Lower lobe of right lung (tissue), 2 donors: ENCODE measurements at regions not wholly inside any gene's neighbourhood (a gene's known extent, or its start where the extent isn't known, plus 50 kb on each side); places are given as distances from the start of the nearest gene placed in this dataset.

Experiments
- ATAC-seq, 2 donors: fragments of 200-7000 bp; cut with Tn5 transposase; one replicate each; pipeline ENCODE4 v1.9.1; 2020 to 2022; ENCODE audit warnings: mild to moderate bottlenecking in 2 of 2, moderate library complexity in 2 of 2
- DNase-seq: peaks from one replicate; pipeline ENCODE4 v3.0.0-alpha.2; 2020
- H3K27ac ChIP-seq: fragments of 200-600 bp; one replicate; pipeline ENCODE4 v1.8.0; 2022
- H3K27me3 ChIP-seq: fragments of 200-600 bp; one replicate; pipeline ENCODE4 v1.8.0; 2022; ENCODE audit warnings: low read depth
- H3K36me3 ChIP-seq: fragments of 200-600 bp; one replicate; pipeline ENCODE4 v1.8.0; 2022; ENCODE audit warnings: mild to moderate bottlenecking
- H3K4me1 ChIP-seq: fragments of 200-600 bp; one replicate; pipeline ENCODE4 v1.8.0; 2022
- H3K4me3 ChIP-seq: fragments of 200-600 bp; one replicate; pipeline ENCODE4 v1.8.0; 2022; ENCODE audit warnings: mild to moderate bottlenecking
- H3K9me3 ChIP-seq: fragments of 200-600 bp; one replicate; pipeline ENCODE4 v1.8.0; 2022
- CTCF ChIP-seq: fragments of 200-600 bp; IDR thresholded peaks from one replicate; pipeline ENCODE4 v1.8.0; 2022; ENCODE audit warnings: antibody characterized with exemption, mild to moderate bottlenecking
- intact Hi-C: fragments of 100-400 bp; cut with DNase I; formaldehyde crosslinking; loops from one replicate; pipeline ENCODE4 v1.11.0; 2022
- donor health status: DM: no; HTN: yes; CAD: no; lungs with severe emphysema.

GRCh38 chr3:24899373-24899772, 404.7 kb upstream of the THRB start:
- intact Hi-C loops, result no loop called here
- no peaks in the 10 kb centered on the region for H3K27me3 ChIP-seq
- TF ChIP-seq CTCF, result no peak
- H3K4me3 ChIP-seq, result no peak overlapping the region
- H3K27ac ChIP-seq, result no peak overlapping the region
- H3K4me1 ChIP-seq, result no peaks in the 10 kb centered on the region
- H3K9me3 ChIP-seq, result no peaks in the 10 kb centered on the region
- DNase-seq (no peak), ATAC-seq (no peak)
- H3K36me3 ChIP-seq, result no peaks in the 10 kb centered on the region

DNA sequence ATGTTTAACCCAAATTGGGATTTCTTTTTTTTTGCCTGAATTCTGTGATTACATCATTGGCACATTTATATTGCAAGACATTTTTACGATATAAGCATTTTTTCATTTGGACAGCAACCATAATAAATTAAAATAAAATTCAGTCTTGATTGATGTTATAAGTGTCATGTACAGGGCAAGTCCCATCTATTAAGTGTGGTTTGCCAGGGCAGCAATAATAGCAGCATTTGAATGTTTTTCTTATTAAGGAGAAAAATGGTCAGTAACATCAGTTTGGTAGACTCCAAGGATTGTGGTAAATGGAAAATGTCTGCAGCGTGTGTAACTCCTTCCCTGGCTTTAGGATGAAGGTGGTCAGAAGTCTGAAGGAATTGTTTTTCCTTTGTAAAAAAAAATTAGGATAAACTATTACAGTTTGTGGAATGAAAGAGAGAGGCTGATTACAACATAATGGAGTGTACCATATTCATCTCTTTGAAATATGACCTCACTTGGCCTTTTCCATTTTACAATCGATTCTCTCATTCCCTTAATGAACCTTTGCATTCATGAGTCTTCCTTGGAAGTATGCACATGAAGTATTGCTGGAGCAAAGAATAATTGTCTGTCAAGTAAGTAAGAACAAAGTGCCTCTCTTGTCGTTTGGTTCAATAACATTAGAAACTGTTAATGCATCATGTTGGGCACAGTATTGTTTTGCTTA, 405.4 kb upstream of the THRB start:
- intact Hi-C loops, result no loop called here

DNA sequence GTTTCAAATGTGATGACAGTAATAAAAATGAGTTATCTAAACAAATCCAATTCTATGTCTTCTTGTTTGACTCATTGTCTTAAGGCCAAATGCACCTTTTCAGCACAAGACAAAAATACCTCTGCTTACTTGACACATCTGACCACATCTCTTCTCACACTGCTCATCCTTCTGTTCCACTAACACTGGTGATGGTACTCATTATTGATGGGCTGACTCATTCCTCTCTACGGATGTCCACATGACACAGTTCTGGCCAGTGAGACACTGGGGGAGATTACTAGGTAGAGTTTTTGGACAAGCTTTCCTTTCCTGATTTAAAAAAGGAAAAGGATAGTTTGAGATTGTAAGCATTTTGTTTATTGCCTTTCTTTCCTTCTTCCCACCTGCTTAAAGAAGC, 410.6 kb upstream of the THRB start:
- Histone ChIP-seq H3K27me3 (no peaks in the 10 kb centered on the region), H3K9me3 (no peaks in the 10 kb centered on the region), H3K4me3 (no peak overlapping the region), H3K4me1 (no peaks in the 10 kb centered on the region), H3K36me3 (no peaks in the 10 kb centered on the region), H3K27ac (no peak overlapping the region)
- DNase-seq, result no peak
- no peak for ATAC-seq
- intact Hi-C loops, result no loop called here
- TF ChIP-seq CTCF, result no peak

More for the DNA sequence above, 405.4 kb upstream of the THRB start:
- H3K9me3 ChIP-seq, result no peaks in the 10 kb centered on the region
- no peaks in the 10 kb centered on the region for H3K4me1 ChIP-seq
- DNase-seq, result no peak
- H3K27me3 ChIP-seq, result no peaks in the 10 kb centered on the region
- TF ChIP-seq CTCF, result no peak
- no peak overlapping the region for H3K27ac ChIP-seq
- no peak for ATAC-seq
- H3K4me3 ChIP-seq, result no peak overlapping the region
- no peaks in the 10 kb centered on the region for H3K36me3 ChIP-seq

DNA sequence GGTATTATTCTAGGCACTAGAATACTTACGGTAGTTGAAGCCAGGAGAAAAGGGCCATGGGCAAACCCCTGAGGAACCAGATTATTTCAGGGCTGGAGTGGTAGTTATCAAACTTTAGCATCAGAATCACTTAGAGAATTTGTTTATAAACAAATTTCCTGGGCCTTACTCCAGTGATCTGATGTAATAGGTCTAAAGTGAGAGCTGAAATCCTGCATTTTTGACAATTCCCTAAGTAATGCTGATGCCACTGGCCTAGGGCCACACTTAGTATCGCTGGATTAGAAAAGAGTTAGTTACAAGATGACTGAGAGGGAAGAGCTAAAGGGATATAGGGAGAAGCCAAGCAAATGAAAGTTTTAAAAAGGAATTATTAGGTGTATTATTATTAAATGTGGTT, 412.5 kb upstream of the THRB start:
- H3K36me3 ChIP-seq, result no peaks in the 10 kb centered on the region
- TF ChIP-seq CTCF, result no peak
- no peaks in the 10 kb centered on the region for H3K9me3 ChIP-seq
- no peaks in the 10 kb centered on the region for H3K27me3 ChIP-seq
- no peak overlapping the region for H3K27ac ChIP-seq
- intact Hi-C loops, result no loop called here
- H3K4me3 ChIP-seq, result no peak overlapping the region
- ATAC-seq (no peak), DNase-seq (no peak)
- no peaks in the 10 kb centered on the region for H3K4me1 ChIP-seq

- H3K36me3 ChIP-seq, result no peaks in the 10 kb centered on the region
- intact Hi-C loops, result no loop called here
- H3K9me3 ChIP-seq, result no peaks in the 10 kb centered on the region
- no peak for ATAC-seq
- TF ChIP-seq CTCF, result no peak
- no peaks in the 10 kb centered on the region for H3K4me1 ChIP-seq
- no peak overlapping the region for H3K27ac ChIP-seq
- H3K4me3 ChIP-seq, result no peak overlapping the region
- no peaks in the 10 kb centered on the region for H3K27me3 ChIP-seq
- DNase-seq, result no peak
Measured at GRCh38 chr3:24911076-24911475, 416.4 kb upstream of the THRB start.
